Naive B cell (primary cell): ENCODE measurements at regions not wholly inside any gene's neighbourhood (a gene's known extent, or its start where the extent isn't known, plus 50 kb on each side); places are given as distances from the start of the nearest gene placed in this dataset.
"Not testable (repeated sequence)": the region's sequence is repeated elsewhere in the genome, so short reads cannot be mapped to it uniquely, and the experiment has no call there.

ENCODE experiments used
- ATAC-seq, 2 donors: fragments of 150-1000 bp; cut with Tn5 transposase; 2 replicates each; pipeline ENCODE4 v1.10.0; 2021; ENCODE audit warnings: low read depth in 2 of 2, mild to moderate bottlenecking in 2 of 2, moderate library complexity in 2 of 2
- DNase-seq: peaks from one replicate; pipeline ENCODE4 v3.0.0; 2022
- H3K27ac Mint-ChIP-seq, 6 donors: one replicate each; pipeline ENCODE4 v1.8.0; 2020 to 2022; ENCODE audit warnings: mild to moderate bottlenecking in 6 of 6, mixed read lengths in 6 of 6, moderate library complexity in 5 of 6, inconsistent platforms in 2 of 6
- H3K27me3 Mint-ChIP-seq, 3 donors: one replicate each; pipeline ENCODE4 v1.8.0; 2021 to 2022; ENCODE audit warnings: mixed read lengths in 3 of 3, mild to moderate bottlenecking in 1 of 3
- H3K36me3 Mint-ChIP-seq, 2 donors: one replicate each; pipeline ENCODE4 v1.8.0; 2020 to 2022; ENCODE audit warnings: mixed read lengths in 2 of 2, inconsistent platforms in 1 of 2, mild to moderate bottlenecking in 1 of 2
- H3K4me1 Mint-ChIP-seq, 3 donors: one replicate each; pipeline ENCODE4 v1.8.0; 2020 to 2022; ENCODE audit warnings: mixed read lengths in 3 of 3, inconsistent platforms in 1 of 3, mild to moderate bottlenecking in 1 of 3, moderate library complexity in 1 of 3
- H3K4me3 Mint-ChIP-seq, 8 donors: one replicate each; pipeline ENCODE4 v1.8.0; 2020 to 2022; ENCODE audit warnings: mild to moderate bottlenecking in 8 of 8, mixed read lengths in 8 of 8, moderate library complexity in 8 of 8, inconsistent platforms in 2 of 8
- H3K9me3 Mint-ChIP-seq, 7 donors: one replicate each; pipeline ENCODE4 v1.8.0; 2020 to 2022; ENCODE audit warnings: mixed read lengths in 7 of 7, mild to moderate bottlenecking in 5 of 7, inconsistent platforms in 2 of 7, moderate library complexity in 1 of 7

- Mint-ChIP-seq H3K36me3 (no peaks in the 10 kb centered on the region), H3K4me1 (no peaks in the 10 kb centered on the region), H3K9me3 (peaks cover 0 to 10% (median 4%) of the 10 kb centered on the region in 7 donors), H3K4me3 (no peak overlapping the region), H3K27ac (no peak overlapping the region), H3K27me3 (peaks cover 0 to 8% (median 6%) of the 10 kb centered on the region in 3 donors)
- ATAC-seq (no peak), DNase-seq (no peak)
These were observed 200.0 kb upstream of the DNAJC19 start for GRCh38 chr3:181189556-181189955.

DNA sequence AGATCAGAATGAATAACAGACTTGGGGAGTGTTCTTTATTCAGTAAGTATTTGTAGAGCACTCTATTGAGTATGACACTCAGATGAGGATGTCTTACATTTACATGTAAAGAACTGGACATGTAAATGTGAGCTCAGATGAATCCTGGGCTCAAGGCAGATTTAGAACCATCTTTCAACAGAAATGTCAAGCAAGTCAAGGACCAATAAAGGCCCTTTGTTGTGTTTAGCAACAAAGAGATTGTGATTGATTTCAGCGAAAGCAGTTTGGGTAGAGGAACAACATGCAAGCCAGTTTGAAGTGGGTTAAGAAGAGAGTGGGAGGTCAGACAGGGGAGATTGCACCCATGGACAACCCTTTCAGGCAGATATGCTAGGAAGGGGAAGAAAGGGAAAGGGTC lies 194.2 kb upstream of the DNAJC19 start:
- H3K27ac Mint-ChIP-seq, result no peak overlapping the region
- ATAC-seq (no peak), DNase-seq (no peak)
- no peaks in the 10 kb centered on the region for H3K36me3 Mint-ChIP-seq
- H3K4me3 Mint-ChIP-seq, result no peak overlapping the region
- H3K9me3 Mint-ChIP-seq, result no peaks in the 10 kb centered on the region
- H3K27me3 Mint-ChIP-seq, result no peaks in the 10 kb centered on the region
- H3K4me1 Mint-ChIP-seq, result no peaks in the 10 kb centered on the region

DNA sequence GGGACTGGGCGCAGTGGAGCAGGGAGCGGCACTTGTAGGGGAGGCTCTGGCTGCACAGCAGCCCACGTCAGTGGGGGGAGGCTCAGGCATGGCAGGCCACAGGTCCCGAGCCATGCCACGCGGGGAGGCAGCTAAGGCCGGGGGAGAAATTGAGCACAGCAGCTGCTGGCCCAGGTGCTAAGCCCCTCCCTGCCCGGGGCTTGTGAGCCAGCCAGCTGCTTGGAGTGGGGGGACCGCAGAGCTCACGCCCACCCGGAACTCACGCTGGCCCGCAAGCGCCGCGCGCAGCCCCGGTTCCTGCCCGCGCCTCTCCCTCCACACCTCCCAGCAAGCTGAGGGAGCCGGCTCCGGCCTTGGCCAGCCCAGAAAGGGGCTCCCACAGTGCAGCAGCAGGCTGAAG lies 193.5 kb upstream of the DNAJC19 start:
- H3K9me3 Mint-ChIP-seq, DNase-seq, H3K27me3 Mint-ChIP-seq, H3K27ac Mint-ChIP-seq, ATAC-seq, H3K4me3 Mint-ChIP-seq, H3K4me1 Mint-ChIP-seq, H3K36me3 Mint-ChIP-seq: not testable (repeated sequence)

DNA sequence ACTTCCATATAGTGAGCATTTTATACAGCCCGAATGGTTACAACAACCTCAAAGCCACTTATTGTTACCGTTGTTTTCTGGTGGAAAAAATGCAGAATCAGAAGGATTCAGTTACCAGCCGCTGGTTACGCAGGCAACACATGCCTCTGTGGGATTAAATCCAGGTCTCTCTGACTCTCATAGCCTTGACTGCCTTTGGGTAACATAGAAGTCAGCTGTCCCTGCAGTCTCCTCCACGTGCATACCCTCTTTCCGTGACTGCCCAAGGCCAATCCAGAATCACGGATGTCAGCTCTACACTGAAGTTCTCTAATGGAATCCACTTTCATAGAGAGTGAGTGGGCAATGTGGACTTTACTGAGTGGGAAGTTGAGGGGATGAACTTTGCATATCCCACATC lies 189.5 kb upstream of the DNAJC19 start:
- ATAC-seq (no peak), DNase-seq (no peak)
- no peaks in the 10 kb centered on the region for H3K4me1 Mint-ChIP-seq
- H3K27ac Mint-ChIP-seq, result no peak overlapping the region
- no peak overlapping the region for H3K4me3 Mint-ChIP-seq
- peaks cover 0 to 5% (median 0%) of the 10 kb centered on the region in 7 donors for H3K9me3 Mint-ChIP-seq
- no peaks in the 10 kb centered on the region for H3K27me3 Mint-ChIP-seq
- no peaks in the 10 kb centered on the region for H3K36me3 Mint-ChIP-seq

GRCh38 chr3:181176601-181177000 lies 187.1 kb upstream of the DNAJC19 start:
- Mint-ChIP-seq H3K27ac (no peak overlapping the region), H3K9me3 (peaks cover 0 to 6% (median 0%) of the 10 kb centered on the region in 7 donors), H3K36me3 (no peaks in the 10 kb centered on the region), H3K4me3 (no peak overlapping the region), H3K4me1 (no peaks in the 10 kb centered on the region), H3K27me3 (no peaks in the 10 kb centered on the region)
- ATAC-seq, result no peak
- no peak for DNase-seq

DNA sequence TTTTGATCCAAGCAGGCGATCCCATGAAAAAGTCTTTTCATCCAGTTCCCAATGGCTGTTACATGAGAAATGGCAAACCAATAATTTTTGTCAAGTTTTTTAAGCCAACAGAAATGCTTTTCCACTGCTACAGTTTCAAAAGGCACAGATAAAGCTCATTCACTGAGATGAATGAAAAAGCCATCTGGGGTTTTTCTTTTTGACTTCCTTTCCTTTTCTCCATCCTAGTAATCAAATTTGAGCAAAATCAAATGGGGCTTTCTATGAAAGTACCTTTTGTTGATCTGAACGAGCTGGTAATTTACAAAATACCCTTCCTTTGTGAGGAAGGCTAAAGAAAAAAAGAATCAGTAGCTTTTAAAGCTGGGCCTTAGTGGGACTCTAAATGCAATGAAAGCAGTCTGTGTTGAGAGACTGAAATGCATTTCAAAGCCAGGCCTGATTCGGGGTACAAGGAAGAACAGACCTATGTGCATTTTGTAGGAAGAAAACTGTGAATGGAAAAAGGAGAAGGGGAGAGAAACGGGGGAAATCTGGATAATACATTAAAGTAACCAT lies 185.2 kb upstream of the DNAJC19 start:
- H3K27me3 Mint-ChIP-seq, result peaks cover 0 to 8% (median 3%) of the 10 kb centered on the region in 3 donors

DNA sequence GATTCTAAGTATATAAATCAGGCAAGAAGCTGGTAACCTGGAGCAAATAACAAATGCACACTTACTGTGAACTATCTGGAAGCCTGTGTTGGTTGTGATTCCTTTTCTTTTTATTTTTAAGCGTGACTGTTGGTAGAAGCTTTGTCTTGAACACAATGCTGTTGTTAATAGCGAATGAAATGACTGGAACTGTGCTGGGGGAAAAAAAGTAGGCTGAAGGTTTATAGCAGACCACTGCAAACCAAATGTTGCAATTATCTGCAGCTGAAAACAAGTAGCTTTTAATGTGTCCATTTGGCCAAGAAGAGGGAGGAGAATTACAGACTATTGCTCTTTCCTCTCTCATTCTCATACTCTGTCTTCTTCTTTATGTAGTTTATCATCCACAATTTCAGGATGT lies 184.5 kb upstream of the DNAJC19 start:
- ATAC-seq, result no peak
- Mint-ChIP-seq H3K27ac (no peak overlapping the region), H3K9me3 (peaks cover 0 to 6% (median 0%) of the 10 kb centered on the region in 7 donors), H3K4me1 (no peaks in the 10 kb centered on the region), H3K36me3 (no peaks in the 10 kb centered on the region), H3K4me3 (no peak overlapping the region), H3K27me3 (peaks cover 0 to 8% (median 3%) of the 10 kb centered on the region in 3 donors)
- DNase-seq, result no peak

More for the DNA sequence above, 185.2 kb upstream of the DNAJC19 start:
- Mint-ChIP-seq H3K9me3 (peaks cover 0 to 6% (median 0%) of the 10 kb centered on the region in 7 donors), H3K27ac (no peak overlapping the region), H3K4me3 (no peak overlapping the region), H3K36me3 (no peaks in the 10 kb centered on the region), H3K4me1 (no peaks in the 10 kb centered on the region)
- DNase-seq (no peak), ATAC-seq (no peak)

GRCh38 chr3:181173227-181173626 lies 183.7 kb upstream of the DNAJC19 start:
- Mint-ChIP-seq H3K27ac (no peak overlapping the region), H3K9me3 (peaks cover 0 to 6% (median 0%) of the 10 kb centered on the region in 7 donors), H3K36me3 (no peaks in the 10 kb centered on the region), H3K4me3 (no peak overlapping the region), H3K27me3 (peaks cover 0 to 8% (median 3%) of the 10 kb centered on the region in 3 donors), H3K4me1 (no peaks in the 10 kb centered on the region)
- no peak for DNase-seq
- no peak for ATAC-seq

- no peaks in the 10 kb centered on the region for H3K27me3 Mint-ChIP-seq
- peaks cover 0 to 10% (median 5%) of the 10 kb centered on the region in 7 donors for H3K9me3 Mint-ChIP-seq
- no peak overlapping the region for H3K27ac Mint-ChIP-seq
- H3K4me1 Mint-ChIP-seq, result no peaks in the 10 kb centered on the region
- DNase-seq (no peak), ATAC-seq (no peak)
- H3K4me3 Mint-ChIP-seq, result no peak overlapping the region
- no peaks in the 10 kb centered on the region for H3K36me3 Mint-ChIP-seq
These were observed 145.3 kb upstream of the DNAJC19 start for GRCh38 chr3:181134873-181135272.

DNA sequence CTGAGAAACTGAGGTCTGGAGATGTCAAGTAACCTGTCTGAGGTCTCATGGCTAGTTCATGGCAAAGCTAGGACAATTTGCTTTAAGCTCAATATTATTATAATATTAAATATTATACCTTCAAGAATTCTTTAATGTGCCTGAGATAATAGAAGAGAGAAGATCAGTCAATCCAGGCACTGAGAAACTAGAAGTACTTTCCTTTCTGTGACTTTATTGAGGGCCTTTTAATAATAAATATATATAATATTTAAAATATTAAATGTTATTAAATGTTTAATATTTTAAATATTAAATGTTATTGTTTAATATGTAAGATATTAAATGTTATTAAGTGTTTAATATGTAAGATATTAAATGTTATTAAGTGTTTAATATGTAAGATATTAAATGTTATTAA lies 144.3 kb upstream of the DNAJC19 start:
- ATAC-seq, result no peak
- Mint-ChIP-seq H3K36me3 (no peaks in the 10 kb centered on the region), H3K27me3 (no peaks in the 10 kb centered on the region), H3K4me1 (no peaks in the 10 kb centered on the region), H3K4me3 (no peak overlapping the region), H3K27ac (no peak overlapping the region), H3K9me3 (peaks cover 0 to 10% (median 6%) of the 10 kb centered on the region in 7 donors)
- no peak for DNase-seq

- no peak for DNase-seq
- no peaks in the 10 kb centered on the region for H3K4me1 Mint-ChIP-seq
- ATAC-seq, result no peak
- peaks cover 0 to 8% of the 10 kb centered on the region in 2 donors for H3K36me3 Mint-ChIP-seq
- H3K27ac Mint-ChIP-seq, result no peak overlapping the region
- no peak overlapping the region for H3K4me3 Mint-ChIP-seq
- H3K9me3 Mint-ChIP-seq, result peaks cover 9 to 26% (median 17%) of the 10 kb centered on the region in 7 donors
- no peaks in the 10 kb centered on the region for H3K27me3 Mint-ChIP-seq
These were observed 116.1 kb upstream of the DNAJC19 start for GRCh38 chr3:181105646-181106045.

DNA sequence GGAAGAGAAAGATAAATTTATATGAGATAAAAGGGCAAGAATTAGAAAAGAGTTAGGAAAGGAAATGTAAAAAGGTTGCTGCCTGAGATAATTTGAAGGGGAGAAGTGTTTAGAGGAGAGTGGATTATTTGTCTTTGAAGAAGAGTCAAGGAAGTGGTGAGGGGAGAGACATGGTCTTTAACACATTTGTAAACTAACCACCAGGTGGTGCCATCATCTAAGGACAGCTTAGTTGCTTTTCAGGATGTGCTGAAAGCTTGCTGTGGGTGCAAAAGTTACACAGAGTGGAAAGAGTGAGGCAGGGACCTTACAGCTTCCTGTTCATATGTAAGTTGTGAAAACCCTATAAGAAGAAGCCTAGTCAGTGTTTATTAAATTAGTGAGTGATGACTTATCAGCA lies 114.1 kb upstream of the DNAJC19 start:
- H3K4me1 Mint-ChIP-seq, result no peaks in the 10 kb centered on the region
- peaks cover 9 to 26% (median 14%) of the 10 kb centered on the region in 7 donors for H3K9me3 Mint-ChIP-seq
- DNase-seq (no peak), ATAC-seq (no peak)
- H3K27ac Mint-ChIP-seq, result no peak overlapping the region
- peaks cover 0 to 8% of the 10 kb centered on the region in 2 donors for H3K36me3 Mint-ChIP-seq
- H3K4me3 Mint-ChIP-seq, result no peak overlapping the region
- H3K27me3 Mint-ChIP-seq, result no peaks in the 10 kb centered on the region

- DNase-seq (no peak), ATAC-seq (no peak)
- Mint-ChIP-seq H3K9me3 (peaks cover 4 to 13% (median 10%) of the 10 kb centered on the region in 7 donors), H3K4me3 (no peak overlapping the region), H3K27me3 (peaks cover 4 to 8% (median 5%) of the 10 kb centered on the region in 3 donors), H3K4me1 (no peaks in the 10 kb centered on the region), H3K27ac (no peak overlapping the region), H3K36me3 (peaks cover 0 to under 1% of the 10 kb centered on the region in 2 donors)
These were observed 96.5 kb upstream of the DNAJC19 start for GRCh38 chr3:181086011-181086410.

DNA sequence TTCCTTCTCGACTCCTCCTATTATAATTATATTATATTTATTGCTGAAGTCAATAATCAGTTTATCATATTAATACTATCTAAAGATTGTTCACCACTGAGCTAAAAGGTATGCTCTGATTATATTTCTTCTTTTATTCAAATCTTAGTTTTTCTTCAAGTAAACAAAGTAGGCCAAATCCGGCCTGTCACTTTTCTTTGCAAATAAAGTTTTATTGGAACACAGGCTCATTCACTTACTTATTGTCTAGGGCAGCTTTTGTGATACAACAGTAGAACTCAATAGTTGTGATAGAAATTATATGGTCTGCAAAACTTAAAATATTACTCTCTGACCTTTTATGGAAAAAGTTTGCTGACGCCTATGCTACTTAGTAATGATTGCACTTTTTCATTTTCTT lies 92.4 kb upstream of the DNAJC19 start:
- Mint-ChIP-seq H3K27ac (no peak overlapping the region), H3K27me3 (peaks cover 0 to 5% (median 4%) of the 10 kb centered on the region in 3 donors), H3K9me3 (peaks cover 0 to 4% (median 1%) of the 10 kb centered on the region in 7 donors), H3K4me1 (no peaks in the 10 kb centered on the region), H3K4me3 (no peak overlapping the region), H3K36me3 (no peaks in the 10 kb centered on the region)
- DNase-seq (no peak), ATAC-seq (no peak)

DNA sequence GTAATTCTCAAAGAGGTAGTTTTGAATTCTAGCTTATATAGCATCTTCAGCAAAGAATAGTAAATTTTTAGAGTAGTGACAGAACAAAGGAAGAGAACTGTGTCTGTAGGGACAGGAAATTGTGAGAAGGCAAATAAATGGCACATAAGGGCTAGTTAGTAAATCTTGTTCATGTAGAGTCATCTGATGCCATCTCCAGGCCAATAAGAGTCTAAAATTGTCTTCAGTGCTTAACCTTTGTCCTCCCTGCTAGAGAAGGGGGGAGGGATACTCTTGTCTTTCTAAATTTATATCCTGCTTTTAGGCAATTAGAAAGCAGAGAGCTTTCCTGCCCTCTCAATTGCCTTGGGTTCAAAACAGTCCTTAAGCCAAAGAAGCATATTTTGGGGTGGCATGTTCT lies 87.0 kb upstream of the DNAJC19 start:
- peaks cover 0 to 14% (median 5%) of the 10 kb centered on the region in 3 donors for H3K27me3 Mint-ChIP-seq
- ATAC-seq, result no peak

More for the DNA sequence above, 87.0 kb upstream of the DNAJC19 start:
- H3K9me3 Mint-ChIP-seq, result peaks cover 7 to 29% (median 15%) of the 10 kb centered on the region in 7 donors
- no peak for DNase-seq
- no peak overlapping the region for H3K4me3 Mint-ChIP-seq
- no peak overlapping the region for H3K27ac Mint-ChIP-seq
- no peaks in the 10 kb centered on the region for H3K36me3 Mint-ChIP-seq
- H3K4me1 Mint-ChIP-seq, result no peaks in the 10 kb centered on the region
